ENCODE measurements at regions not wholly inside any gene's neighbourhood (a gene's known extent, or its start where the extent isn't known, plus 50 kb on each side); places are given as distances from the start of the nearest gene placed in this dataset.
A peak's percentile ranks its signal among the peaks of the same experiment; 100 is the strongest.

GRCh38 chr4:184879271-184879670, 53.5 kb upstream of the ACSL1 start:
- no peak for DNase-seq

GRCh38 chr4:184882276-184882675, 56.5 kb upstream of the ACSL1 start:
- DNase-seq: no peak

GRCh38 chr4:184883024-184883423, 57.3 kb upstream of the ACSL1 start:
- no peak for DNase-seq

GRCh38 chr4:184884883-184885282, 59.1 kb upstream of the ACSL1 start:
- no peak for DNase-seq

DNA sequence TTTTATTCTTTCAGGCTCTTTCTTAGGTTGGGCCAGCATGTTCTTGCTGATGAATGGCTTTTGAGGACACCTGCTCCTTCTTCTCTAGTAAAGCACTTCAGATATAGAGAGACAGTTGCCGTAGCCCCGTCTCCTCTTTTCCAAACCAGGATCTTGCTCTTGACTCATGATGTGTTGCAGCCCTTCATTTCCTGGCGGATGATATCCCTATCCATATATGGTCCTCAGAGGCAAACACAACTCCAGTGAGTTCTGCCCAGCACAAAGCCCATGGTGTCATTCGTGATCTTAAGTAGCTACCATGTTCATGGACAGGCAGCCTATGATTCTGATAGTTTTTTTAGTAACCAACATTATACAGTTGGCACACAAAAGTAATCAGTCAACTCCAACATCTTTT, 59.8 kb upstream of the ACSL1 start:
- no peak for DNase-seq

DNA sequence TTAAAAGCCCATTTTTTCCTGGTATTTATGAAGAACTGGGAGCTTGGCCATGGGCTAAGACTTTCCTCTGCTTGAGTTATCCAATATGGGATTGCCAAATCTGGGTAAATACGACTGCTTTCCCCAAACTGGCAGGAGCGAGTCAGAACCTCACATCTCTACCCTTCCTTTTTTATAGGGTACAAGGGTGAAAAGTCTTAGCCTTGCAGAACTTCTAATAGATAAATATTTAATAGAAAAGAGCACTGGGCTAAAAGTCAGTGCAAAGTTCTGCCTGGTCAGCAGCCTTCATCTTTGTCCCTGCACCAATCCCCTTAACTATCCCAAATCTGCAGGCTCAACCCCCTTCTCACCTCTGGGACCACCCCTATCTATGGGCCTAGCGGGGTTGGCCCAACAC, 61.6 kb upstream of the ACSL1 start:
- DNase-seq: no peak

GRCh38 chr4:184887947-184888346, 62.2 kb upstream of the ACSL1 start:
- no peak for DNase-seq

DNA sequence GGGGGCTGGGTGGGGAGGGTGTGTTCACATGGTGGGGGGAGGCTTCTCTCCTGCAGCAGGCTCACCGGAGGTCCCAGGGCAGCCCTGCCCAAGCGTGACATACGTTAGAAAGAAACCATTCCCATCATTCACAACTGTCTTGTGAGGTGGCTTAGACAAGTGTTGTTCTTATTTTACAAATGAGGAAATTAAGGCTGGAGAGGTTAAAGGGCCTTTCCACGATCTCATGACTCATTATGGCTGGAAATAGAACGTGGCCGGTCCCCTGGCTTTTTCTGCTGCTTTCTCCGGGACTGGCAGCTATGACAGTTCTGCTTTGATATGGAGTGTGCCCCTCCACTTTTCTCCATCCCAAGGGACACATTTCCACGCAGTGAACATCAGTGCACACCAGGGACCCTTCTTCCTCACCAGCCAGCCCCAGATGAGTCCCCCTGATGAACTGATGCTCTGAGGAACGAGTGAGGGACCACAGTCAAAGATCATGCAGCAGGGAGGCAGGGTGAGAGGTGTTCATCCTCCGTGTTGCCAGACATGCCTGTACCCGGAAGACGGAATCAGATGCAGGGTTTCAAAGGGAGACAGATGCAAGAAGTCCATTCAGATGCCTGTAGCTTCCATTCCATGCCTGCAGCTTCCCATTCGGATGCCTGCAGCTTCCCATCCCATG, 64.0 kb upstream of the ACSL1 start:
- peak; percentile 31 to 47 for DNase-seq

DNA sequence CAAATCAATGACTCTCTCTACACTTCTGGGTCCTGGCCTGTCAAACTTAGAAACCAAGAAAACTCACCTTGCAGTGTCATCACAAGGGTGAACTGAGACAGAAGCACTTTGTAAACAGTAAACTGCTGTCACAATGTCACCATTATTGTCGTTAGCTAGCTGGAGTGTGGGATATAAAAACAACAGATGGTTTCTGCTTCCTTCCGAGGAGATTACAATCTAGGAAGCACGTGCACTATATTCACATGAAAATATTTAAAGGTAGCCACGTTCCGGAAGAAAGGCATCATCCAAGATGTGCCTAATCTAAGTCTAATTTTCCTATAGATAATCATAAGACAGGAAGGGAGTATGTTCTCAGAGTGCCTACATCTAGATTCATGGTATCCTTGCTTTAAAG, 64.7 kb upstream of the ACSL1 start:
- peak in 1 of 2 donors; percentile 37 for DNase-seq

- no peak for DNase-seq
Observed at GRCh38 chr4:184891816-184892397, 66.1 kb upstream of the ACSL1 start.

DNA sequence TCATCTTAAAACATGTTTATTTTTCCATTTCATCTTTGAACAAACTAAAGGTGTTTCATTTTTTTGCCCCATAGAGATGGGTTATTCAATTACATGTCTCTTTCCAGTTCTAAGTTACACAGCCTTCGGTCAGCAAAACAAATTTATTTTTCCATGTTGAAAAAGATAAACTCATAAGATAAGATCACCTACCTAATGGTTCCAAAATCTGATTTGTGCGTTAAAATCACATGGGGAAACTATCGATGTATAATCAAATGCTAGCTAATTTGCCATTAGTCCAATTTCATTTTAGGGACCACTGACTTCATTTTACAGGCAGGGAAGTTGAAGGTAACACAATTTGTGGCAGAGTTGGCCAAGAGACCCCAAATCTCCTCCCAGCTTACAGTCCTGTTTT, 67.2 kb upstream of the ACSL1 start:
- DNase-seq: no peak

DNA sequence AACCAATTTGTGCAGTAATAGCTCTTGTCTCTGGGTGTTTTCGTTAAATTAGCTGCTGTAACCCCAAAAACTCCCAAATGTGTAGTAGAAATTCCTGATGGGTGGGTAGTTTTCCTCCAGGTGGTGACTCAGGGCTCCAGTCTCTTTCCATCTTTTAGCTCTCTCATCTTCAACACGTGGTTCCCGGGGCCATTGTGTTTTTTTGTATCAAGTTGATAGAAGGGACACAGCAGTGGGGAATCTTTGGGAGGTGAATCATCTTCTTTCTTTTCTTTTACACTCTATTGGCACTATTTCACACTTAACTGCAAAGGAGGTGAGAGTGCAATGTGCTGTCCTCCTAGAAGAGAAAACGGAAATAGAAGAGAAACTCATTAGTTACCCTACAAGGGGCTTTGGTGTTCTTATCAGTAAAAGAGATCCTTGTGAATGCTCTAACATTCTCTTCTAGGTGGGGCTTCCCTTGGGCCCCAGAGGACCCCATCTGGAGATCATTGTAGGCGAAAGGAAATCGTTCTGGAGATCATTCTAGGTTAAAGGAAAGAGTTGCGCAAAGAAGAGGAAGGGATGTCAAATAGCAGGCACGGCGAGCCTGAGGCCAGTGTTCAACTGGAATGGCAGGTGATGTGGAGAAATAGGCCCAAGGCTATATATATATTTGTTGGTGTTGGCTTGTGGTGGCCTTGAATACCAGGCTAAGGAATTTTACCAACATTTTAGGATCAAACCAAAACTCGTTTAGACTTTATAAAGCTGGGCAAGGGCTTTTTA, 68.2 kb upstream of the ACSL1 start:
- DNase-seq: no peak

DNA sequence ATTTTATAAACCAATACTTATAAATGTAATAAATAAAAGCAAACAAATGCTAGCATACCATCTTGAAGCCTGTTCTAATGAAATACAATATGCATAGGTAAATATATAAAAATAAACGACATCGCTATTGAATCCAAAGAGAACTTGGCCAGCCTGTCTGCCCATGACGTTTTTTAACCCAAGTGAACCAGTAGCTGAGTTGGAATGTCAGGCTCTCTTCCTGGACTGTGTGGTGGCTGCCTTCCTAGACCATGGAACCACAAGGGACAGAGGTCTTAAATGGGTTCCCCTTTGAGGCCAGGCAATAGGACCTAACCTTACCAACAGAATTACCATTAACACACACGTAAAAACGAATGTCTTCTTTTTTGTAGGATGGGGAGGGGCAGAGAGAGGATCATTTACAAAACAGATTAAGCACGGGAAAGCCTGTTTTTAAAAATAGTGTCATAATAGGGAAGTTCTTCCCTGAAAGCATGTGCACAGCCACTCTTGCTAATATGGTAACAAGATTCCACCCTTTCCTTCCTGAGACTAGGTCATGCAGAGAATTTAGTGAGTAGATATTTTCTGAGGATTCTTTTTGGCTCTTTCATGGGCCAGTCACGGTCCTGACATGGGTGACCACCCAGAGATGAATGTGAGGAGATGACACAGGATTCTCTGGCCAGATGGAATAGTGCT, 69.4 kb upstream of the ACSL1 start:
- peak; percentile 15 to 22 for DNase-seq

DNA sequence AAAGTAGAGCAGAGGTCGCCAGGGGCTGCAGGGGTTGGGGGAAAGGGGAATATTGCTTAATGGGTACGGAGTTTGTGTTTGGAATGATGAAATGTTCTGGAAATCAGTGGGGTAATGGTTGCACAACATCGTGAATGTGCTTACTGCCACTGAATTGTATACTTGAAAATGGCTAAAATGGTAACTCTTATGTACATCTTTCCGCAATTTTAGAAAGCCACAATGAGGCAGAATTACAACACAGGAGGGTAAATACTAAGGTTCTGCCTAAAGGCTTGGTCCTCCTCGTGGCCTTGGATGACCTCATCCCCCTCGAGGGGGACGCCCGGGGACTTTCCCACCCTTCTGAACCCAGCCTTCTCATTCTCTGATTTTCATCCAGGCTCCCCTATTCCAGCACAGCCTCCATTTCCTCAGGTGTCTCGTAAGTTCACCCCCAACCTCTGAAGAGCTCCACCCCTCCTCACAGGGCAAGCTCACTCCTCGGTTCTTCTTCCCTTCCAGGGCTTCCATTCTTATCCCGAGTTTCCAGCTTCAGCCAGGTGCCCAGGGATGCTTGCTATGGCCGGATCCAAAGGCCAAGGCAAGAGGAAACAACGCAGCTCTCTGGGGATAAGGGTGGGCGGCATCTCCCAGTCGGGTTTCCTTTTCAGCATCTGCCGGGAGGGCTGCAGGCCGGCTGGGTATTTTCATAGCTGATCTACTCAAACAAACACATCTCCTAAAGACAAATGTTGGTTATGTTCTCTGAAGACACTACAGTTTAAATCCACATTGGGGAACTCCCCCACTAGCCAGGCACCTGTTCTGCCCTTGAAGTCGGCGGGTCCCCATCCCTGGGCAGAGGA, 71.3 kb upstream of the ACSL1 start:
- peak in 1 of 2 donors; percentile 46 for DNase-seq

DNA sequence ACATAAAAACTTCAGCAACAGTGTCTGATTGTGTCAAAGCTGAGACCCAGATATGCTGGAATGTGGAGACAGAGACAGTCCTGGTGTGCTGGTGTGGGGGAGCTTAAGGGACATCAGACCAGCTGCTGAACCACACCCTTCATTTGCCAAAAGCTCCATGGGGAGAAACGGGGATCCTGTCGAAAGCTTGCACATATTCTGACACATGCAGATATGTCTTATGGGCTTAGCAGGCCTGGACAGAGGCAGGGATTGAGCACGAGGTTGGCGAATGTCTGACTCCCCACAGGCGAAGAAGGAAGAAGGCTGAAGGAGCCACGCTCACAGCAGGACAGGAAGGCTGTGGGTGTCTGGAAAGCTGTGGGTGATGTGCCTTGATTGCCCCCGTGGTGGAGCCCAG, 72.1 kb upstream of the ACSL1 start:
- no peak for DNase-seq

- no peak for DNase-seq
Observed at GRCh38 chr4:184898793-184899192, 73.0 kb upstream of the ACSL1 start.

DNA sequence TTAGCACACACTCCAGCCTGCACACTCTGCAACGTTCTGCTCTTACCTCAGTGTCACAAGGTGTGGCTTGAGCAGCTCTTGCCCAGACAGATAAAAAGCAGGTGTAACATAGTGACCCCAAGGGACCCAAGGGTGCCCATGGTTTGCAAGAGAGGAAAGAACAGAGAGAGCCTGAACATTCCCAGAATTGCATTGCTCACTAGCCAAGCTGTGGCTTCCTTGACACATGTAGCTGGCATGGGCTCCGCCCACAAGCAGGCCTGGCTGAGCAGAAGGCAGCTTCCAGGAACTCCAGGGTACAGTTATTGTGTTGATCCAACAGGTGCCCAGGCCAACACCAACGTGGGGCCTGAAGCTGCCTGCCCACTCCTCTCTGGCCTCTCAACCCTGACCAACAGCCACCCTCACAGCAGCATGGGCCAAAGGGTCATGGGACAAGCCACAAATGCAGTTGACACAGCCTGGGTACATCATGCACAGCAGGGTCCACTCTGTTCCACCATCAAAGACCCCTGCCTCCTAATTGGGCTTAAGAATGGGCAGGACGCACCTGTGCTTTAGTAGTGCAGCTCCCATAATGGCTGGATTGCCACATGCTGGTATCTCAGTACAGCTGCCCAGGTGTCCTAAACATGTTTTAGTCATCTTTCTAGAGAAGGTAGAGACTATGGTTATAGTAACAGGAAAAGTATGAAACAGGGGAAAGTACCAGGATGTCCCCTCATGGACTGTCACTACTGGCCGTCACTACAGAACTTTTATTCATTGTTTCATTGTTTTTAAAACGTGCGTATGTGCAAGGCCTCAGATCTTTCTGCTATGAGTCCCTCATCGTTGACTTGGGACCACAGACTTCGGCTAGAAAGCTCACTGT, 73.7 kb upstream of the ACSL1 start:
- DNase-seq: no peak

GRCh38 chr4:184900184-184900583, 74.4 kb upstream of the ACSL1 start:
- DNase-seq: no peak

GRCh38 chr4:184902550-184902949, 76.8 kb upstream of the ACSL1 start:
- no peak for DNase-seq

DNA sequence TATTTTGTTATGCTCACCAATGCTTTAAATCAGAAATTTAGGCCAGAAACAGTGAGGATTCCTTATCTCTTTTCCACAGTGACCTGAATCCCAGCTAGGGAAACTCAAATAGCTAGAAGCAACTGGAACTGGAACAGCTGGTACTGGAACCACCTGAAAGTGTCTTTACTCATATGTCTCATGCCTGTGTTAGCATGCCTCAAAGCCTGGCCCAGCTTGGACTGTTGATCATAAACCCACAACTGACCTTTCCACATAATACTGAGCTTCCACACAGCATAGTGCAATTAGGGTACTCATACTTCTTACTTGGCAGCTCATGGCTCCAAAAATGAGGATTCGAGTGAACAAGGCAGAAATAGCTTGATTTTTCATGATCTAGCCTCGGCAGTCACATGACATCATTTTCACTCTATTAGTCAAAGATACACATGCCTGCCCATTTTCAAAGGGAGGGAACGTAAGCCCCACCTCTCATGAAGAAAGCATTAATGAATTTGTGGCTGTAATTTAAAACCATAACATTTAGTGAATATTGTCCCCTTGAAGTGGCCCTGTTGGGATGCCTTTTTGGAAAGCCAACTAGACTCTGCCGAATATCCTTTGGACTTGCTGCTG, 80.8 kb upstream of the ACSL1 start:
- DNase-seq: no peak

DNA sequence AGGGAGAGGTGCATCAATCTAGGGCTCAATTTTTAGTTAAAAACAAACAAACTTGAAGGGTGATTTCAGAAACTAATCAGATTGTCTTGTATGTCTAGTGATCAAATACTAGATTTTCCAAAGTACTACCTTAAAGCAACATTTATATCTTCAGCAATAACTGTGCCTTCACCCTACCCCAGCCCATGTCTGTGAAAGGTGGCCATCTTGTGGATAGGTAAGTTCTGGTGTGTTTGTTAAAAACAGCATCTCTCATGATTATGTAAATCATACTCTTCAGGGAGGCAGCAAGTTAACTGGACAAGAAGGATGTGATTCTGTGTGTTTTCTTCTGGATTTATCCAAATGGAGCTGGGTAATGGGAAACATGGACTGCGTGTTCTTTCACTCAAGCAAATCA, 81.4 kb upstream of the ACSL1 start:
- DNase-seq: peak in 1 of 2 donors; percentile 6

All from bone marrow (tissue), 2 donors.